ENCODE measurements at regions not wholly inside any gene's neighbourhood (a gene's known extent, or its start where the extent isn't known, plus 50 kb on each side); places are given as distances from the start of the nearest gene placed in this dataset.

GRCh38 chr11:26777372-26777808 lies 55.5 kb upstream of the SLC5A12 start:
- DNase-seq (ENCODE audit: low spot score) = no peak
- no peaks in the 10 kb centered on the region for H3K4me1 Mint-ChIP-seq (ENCODE audit: low read depth)
- H3K27me3 Mint-ChIP-seq (ENCODE audit: low read depth) = no peaks in the 10 kb centered on the region
- no peaks in the 10 kb centered on the region for H3K9me3 Mint-ChIP-seq
- no peak overlapping the region for H3K4me3 Mint-ChIP-seq
- H3K36me3 Mint-ChIP-seq (ENCODE audit: low read depth) = no peaks in the 10 kb centered on the region
- H3K27ac Mint-ChIP-seq = no peak overlapping the region

DNA sequence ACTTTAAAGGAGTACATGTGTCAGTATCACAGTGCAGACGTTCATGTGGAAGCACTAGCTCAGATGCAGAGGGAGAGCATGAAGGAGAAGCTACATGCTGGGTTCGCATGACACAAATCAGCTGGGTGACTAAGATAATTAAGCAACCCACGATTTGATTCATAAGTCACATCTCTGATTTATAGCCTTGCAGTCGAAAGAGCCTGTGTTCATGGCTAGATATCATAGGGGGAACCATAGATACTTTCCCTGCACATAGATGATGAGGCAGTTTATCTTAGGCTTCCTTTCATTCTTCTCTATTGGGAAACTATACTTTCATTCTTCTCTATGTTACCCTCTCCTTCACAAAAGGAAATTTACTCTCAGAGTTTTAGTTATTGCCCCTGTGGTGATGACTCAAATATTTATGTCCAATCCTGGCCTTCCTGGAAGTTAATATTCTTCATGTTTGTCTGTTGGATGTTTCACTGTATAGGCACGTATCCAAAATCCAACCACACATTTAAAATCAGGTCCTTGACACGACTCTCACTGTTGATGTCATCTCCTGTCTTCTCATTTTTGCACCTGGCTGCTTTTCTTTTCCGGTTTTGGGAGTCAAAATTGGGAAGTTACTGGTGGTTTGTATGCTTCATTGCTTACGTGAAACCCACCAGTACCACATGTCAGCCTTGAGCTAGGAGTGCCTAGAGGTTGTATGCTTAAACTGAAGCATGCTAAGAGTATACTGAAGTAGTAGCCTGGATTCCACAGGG lies 56.3 kb upstream of the SLC5A12 start:
- H3K9me3 Mint-ChIP-seq = peaks cover 2% of the 10 kb centered on the region
- no peaks in the 10 kb centered on the region for H3K4me1 Mint-ChIP-seq (ENCODE audit: low read depth)
- no peak for DNase-seq (ENCODE audit: low spot score)
- H3K36me3 Mint-ChIP-seq (ENCODE audit: low read depth) = no peaks in the 10 kb centered on the region
- no peak overlapping the region for H3K27ac Mint-ChIP-seq
- H3K4me3 Mint-ChIP-seq = no peak overlapping the region
- no peaks in the 10 kb centered on the region for H3K27me3 Mint-ChIP-seq (ENCODE audit: low read depth)

DNA sequence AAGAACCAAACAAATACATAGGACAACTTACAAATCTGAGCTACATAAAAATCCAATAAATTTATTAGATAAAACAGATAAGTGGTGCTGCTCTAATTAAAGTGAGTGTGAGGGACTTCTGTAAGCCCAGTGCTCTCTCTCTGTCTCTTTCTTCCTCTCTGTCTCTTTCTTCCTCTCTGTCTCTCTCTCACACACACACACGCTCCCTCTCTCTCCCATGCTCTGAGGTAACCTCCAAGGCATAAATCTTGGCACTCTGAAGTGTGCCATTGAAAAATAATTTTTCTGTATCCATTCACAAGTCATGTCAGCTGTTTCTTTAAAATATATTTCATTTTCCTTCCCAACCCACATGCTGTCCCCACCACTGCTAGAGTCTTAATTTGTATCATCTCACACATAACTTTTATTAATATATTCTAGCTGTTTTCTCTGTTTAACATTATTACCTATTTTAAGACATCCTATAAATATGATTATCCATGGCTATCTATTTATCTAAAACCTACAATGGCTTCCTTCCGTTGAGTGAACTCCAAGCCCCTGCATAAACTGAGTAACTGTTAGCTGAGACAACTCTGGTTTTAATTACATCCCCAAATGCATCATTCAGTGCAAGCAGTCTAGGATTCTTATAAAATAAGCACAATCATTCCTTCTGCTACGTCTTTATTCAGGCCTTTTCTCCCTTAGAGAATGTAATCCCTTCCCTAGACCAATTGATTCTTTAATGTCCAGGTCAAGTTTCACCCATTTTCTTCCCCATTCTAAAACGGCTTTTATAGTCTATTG lies 57.4 kb upstream of the SLC5A12 start:
- Mint-ChIP-seq H3K27ac (no peak overlapping the region), H3K36me3 (ENCODE audit: low read depth) (no peaks in the 10 kb centered on the region), H3K4me3 (no peak overlapping the region), H3K9me3 (peaks cover 8% of the 10 kb centered on the region), H3K4me1 (ENCODE audit: low read depth) (no peaks in the 10 kb centered on the region), H3K27me3 (ENCODE audit: low read depth) (no peaks in the 10 kb centered on the region)
- no peak for DNase-seq (ENCODE audit: low spot score)

- Mint-ChIP-seq H3K4me3 (no peak overlapping the region), H3K9me3 (peaks cover 14% of the 10 kb centered on the region), H3K27ac (no peak overlapping the region), H3K36me3 (ENCODE audit: low read depth) (no peaks in the 10 kb centered on the region), H3K4me1 (ENCODE audit: low read depth) (no peaks in the 10 kb centered on the region), H3K27me3 (ENCODE audit: low read depth) (no peaks in the 10 kb centered on the region)
- DNase-seq (ENCODE audit: low spot score) = no peak
Measured at GRCh38 chr11:26780376-26781085, 58.7 kb upstream of the SLC5A12 start.

DNA sequence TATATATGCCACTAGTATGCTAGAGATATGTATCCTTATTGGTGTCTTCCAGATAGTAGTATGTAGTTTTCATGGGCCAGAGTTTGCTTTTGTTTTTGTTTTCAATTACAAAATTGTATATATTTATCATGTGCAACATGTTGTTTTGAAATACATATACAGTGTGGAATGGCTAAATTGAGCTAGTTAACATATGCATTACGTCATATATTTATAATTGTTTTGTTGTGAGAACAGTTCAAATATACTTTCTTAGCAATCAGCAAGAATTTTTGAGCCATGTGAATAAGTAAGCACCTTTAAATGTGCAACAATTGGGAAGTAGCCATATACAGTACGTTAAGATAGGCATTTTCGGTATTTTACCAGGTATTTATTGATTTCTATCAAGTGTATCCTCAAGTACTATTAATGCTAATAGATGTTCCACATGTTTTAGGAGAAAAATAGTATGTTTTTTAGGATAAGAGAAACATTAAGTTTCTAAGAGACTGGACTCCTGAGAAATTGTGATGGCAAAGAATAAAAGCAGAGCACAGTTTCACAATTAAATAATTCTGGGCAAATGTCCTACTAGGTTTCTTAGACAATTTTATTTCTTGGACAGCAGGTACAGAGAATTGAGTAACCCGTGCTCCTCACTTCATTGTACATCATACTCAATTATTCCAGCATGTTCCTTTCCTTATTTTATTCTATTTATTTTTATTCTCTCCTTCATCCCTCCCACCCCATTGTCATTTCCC lies 60.5 kb upstream of the SLC5A12 start:
- Mint-ChIP-seq H3K9me3 (peaks cover 19% of the 10 kb centered on the region), H3K27me3 (ENCODE audit: low read depth) (no peaks in the 10 kb centered on the region), H3K4me3 (no peak overlapping the region), H3K4me1 (ENCODE audit: low read depth) (no peaks in the 10 kb centered on the region), H3K27ac (no peak overlapping the region), H3K36me3 (ENCODE audit: low read depth) (no peaks in the 10 kb centered on the region)
- DNase-seq (ENCODE audit: low spot score) = no peak

DNA sequence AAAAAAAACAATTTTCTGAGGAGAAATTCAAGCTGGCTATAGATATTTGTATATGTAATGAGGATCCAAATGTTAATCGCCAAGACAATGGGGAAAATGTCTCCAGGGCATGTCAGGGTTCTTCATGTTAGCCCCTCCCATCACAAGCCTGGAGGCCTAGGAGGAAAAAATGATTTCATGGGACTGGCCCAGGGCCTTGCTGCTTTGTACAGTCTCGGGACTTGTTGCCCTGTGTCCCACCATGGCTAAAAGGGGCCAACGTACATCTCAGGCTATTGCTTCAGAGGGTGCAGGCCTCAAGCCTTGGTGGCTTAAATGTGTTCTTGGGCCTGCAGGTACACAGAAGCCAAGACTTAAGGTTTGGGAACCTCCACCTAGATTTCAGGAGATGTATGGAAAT lies 62.1 kb upstream of the SLC5A12 start:
- DNase-seq (ENCODE audit: low spot score) = no peak
- H3K4me3 Mint-ChIP-seq = no peak overlapping the region
- H3K36me3 Mint-ChIP-seq (ENCODE audit: low read depth) = no peaks in the 10 kb centered on the region
- no peaks in the 10 kb centered on the region for H3K27me3 Mint-ChIP-seq (ENCODE audit: low read depth)
- H3K9me3 Mint-ChIP-seq = peaks cover 19% of the 10 kb centered on the region
- no peaks in the 10 kb centered on the region for H3K4me1 Mint-ChIP-seq (ENCODE audit: low read depth)
- H3K27ac Mint-ChIP-seq = no peak overlapping the region

DNA sequence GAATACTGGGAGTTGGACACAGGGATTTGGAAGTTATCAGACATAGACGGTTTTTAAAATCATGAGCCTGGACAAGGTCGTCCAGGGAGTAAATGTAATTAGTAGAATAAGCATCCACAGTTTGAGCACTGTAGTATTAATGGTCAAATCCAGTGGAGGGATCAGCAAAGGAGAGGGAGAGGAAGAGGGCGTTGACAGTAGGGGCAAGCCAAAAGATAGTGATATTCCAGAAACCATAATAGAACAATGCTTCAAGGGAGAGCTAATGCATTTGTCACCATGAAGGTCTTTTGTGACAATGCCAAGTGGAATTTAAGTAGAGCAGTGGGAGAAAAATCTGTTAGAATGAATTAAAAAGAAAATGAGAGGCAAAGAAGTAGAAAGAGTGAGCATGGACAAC lies 68.9 kb upstream of the SLC5A12 start:
- peaks cover 3% of the 10 kb centered on the region for H3K9me3 Mint-ChIP-seq
- H3K4me3 Mint-ChIP-seq = no peak overlapping the region
- no peaks in the 10 kb centered on the region for H3K27me3 Mint-ChIP-seq (ENCODE audit: low read depth)
- H3K36me3 Mint-ChIP-seq (ENCODE audit: low read depth) = no peaks in the 10 kb centered on the region
- no peak overlapping the region for H3K27ac Mint-ChIP-seq
- no peak for DNase-seq (ENCODE audit: low spot score)
- H3K4me1 Mint-ChIP-seq (ENCODE audit: low read depth) = no peaks in the 10 kb centered on the region

GRCh38 chr11:26792941-26793340 lies 71.1 kb upstream of the SLC5A12 start:
- Mint-ChIP-seq H3K27ac (no peak overlapping the region), H3K9me3 (no peaks in the 10 kb centered on the region), H3K4me3 (no peak overlapping the region), H3K36me3 (ENCODE audit: low read depth) (no peaks in the 10 kb centered on the region), H3K27me3 (ENCODE audit: low read depth) (no peaks in the 10 kb centered on the region), H3K4me1 (ENCODE audit: low read depth) (no peaks in the 10 kb centered on the region)
- DNase-seq (ENCODE audit: low spot score) = no peak

- H3K9me3 Mint-ChIP-seq = no peaks in the 10 kb centered on the region
- H3K4me3 Mint-ChIP-seq = no peak overlapping the region
- H3K4me1 Mint-ChIP-seq (ENCODE audit: low read depth) = no peaks in the 10 kb centered on the region
- DNase-seq (ENCODE audit: low spot score) = no peak
- H3K27me3 Mint-ChIP-seq (ENCODE audit: low read depth) = no peaks in the 10 kb centered on the region
- H3K36me3 Mint-ChIP-seq (ENCODE audit: low read depth) = no peaks in the 10 kb centered on the region
- H3K27ac Mint-ChIP-seq = no peak overlapping the region
Measured at GRCh38 chr11:26793487-26793886, 71.6 kb upstream of the SLC5A12 start.

DNA sequence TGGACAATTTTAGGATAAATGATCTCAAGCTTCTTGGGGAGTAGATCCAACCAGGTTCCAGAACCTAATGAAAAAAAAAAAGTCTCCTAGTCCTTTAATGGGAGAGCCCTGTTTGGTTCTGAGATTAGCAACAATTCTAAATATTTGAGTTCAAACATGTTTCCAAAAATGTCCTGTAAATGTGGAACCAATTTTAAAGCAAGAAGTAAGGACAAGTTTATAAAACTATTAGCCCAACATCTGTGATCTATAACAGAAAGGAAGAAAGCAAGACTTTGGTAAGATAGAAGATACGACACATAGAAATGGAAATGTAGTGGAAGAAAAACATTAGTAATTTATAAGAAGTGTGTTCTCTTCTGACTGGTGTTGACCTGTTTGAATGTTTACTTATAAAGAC lies 79.7 kb upstream of the SLC5A12 start:
- Mint-ChIP-seq H3K4me1 (ENCODE audit: low read depth) (no peaks in the 10 kb centered on the region), H3K4me3 (no peak overlapping the region), H3K27ac (no peak overlapping the region), H3K9me3 (peaks cover 9% of the 10 kb centered on the region), H3K27me3 (ENCODE audit: low read depth) (no peaks in the 10 kb centered on the region), H3K36me3 (ENCODE audit: low read depth) (no peaks in the 10 kb centered on the region)
- DNase-seq (ENCODE audit: low spot score) = no peak

GRCh38 chr11:26805001-26805400 lies 83.1 kb upstream of the SLC5A12 start:
- H3K27ac Mint-ChIP-seq = no peak overlapping the region
- no peaks in the 10 kb centered on the region for H3K36me3 Mint-ChIP-seq (ENCODE audit: low read depth)
- no peaks in the 10 kb centered on the region for H3K27me3 Mint-ChIP-seq (ENCODE audit: low read depth)
- peaks cover 17% of the 10 kb centered on the region for H3K9me3 Mint-ChIP-seq
- no peaks in the 10 kb centered on the region for H3K4me1 Mint-ChIP-seq (ENCODE audit: low read depth)
- DNase-seq (ENCODE audit: low spot score) = no peak
- H3K4me3 Mint-ChIP-seq = no peak overlapping the region

- no peaks in the 10 kb centered on the region for H3K27me3 Mint-ChIP-seq (ENCODE audit: low read depth)
- H3K27ac Mint-ChIP-seq = no peak overlapping the region
- no peaks in the 10 kb centered on the region for H3K36me3 Mint-ChIP-seq (ENCODE audit: low read depth)
- DNase-seq (ENCODE audit: low spot score) = no peak
- peaks cover 17% of the 10 kb centered on the region for H3K9me3 Mint-ChIP-seq
- no peak overlapping the region for H3K4me3 Mint-ChIP-seq
- H3K4me1 Mint-ChIP-seq (ENCODE audit: low read depth) = no peaks in the 10 kb centered on the region
Measured at GRCh38 chr11:26806219-26806618, 84.4 kb upstream of the SLC5A12 start.

- H3K4me3 Mint-ChIP-seq = no peak overlapping the region
- H3K27me3 Mint-ChIP-seq (ENCODE audit: low read depth) = no peaks in the 10 kb centered on the region
- H3K9me3 Mint-ChIP-seq = peaks cover 73% of the 10 kb centered on the region
- DNase-seq (ENCODE audit: low spot score) = no peak
- H3K27ac Mint-ChIP-seq = no peak overlapping the region
- no peaks in the 10 kb centered on the region for H3K4me1 Mint-ChIP-seq (ENCODE audit: low read depth)
- H3K36me3 Mint-ChIP-seq (ENCODE audit: low read depth) = no peaks in the 10 kb centered on the region
Measured at GRCh38 chr11:26820739-26821138, 98.9 kb upstream of the SLC5A12 start.
